ENCODE measurements at regions not wholly inside any gene's neighbourhood (a gene's known extent, or its start where the extent isn't known, plus 50 kb on each side); places are given as distances from the start of the nearest gene placed in this dataset.

DNA sequence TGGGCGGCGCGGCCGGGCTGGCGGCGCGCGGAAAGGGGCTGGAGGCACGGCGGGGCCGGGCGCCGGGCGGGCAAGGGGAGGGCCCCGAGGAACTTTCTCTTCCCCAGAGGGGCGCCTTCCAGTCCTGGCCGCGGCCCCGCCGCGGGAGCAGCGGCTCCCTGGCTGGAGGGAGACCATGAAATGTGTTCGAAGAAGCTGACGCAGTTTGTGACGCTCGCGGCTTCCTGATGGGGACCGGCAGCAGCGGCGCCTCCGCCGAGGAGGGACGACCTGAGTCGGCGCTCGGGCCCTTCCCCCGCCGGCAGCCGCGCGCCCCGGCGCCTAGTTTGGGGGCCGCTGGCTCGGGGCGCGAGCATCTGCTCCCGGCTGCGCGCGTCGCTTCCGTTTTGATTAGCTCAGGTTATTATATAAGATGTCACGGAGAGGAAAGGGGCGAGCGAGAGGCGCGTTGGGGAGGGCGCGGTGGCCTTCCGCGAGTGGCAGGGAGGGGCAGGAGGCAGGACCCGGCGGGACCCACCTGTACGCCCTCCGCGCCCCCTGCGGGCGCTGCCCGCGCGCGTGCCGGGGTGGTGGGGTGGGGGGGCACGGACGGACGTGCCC lies 57.1 kb upstream of the PCGF5 start:
- H3K27me3 ChIP-seq (ENCODE audit: control insufficient read depth, insufficient read depth, low read length), result peaks cover 66% of the 10 kb centered on the region
- intact Hi-C loops (cut with micrococcal nuclease; ENCODE audit: unreplicated experiment), result no loop called here
- no TSS peak for BruUV-seq (replicated peaks)
- no peaks in the 10 kb centered on the region for H3K9me3 ChIP-seq (ENCODE audit: control insufficient read depth, insufficient read depth, low read depth, low read length)
- no peak overlapping the region for H3K27ac ChIP-seq (ENCODE audit: low read length)
- DNase-seq (ENCODE audit: low read depth, low spot score) (no peak), ATAC-seq (peak; percentile 72)
- in situ Hi-C loops (cut with HindIII; ENCODE audit: low pct_unique_long_range_greater_than_20kb, low sequenced_read_pairs), result no loop called here
- TF ChIP-seq, protein P1, sequence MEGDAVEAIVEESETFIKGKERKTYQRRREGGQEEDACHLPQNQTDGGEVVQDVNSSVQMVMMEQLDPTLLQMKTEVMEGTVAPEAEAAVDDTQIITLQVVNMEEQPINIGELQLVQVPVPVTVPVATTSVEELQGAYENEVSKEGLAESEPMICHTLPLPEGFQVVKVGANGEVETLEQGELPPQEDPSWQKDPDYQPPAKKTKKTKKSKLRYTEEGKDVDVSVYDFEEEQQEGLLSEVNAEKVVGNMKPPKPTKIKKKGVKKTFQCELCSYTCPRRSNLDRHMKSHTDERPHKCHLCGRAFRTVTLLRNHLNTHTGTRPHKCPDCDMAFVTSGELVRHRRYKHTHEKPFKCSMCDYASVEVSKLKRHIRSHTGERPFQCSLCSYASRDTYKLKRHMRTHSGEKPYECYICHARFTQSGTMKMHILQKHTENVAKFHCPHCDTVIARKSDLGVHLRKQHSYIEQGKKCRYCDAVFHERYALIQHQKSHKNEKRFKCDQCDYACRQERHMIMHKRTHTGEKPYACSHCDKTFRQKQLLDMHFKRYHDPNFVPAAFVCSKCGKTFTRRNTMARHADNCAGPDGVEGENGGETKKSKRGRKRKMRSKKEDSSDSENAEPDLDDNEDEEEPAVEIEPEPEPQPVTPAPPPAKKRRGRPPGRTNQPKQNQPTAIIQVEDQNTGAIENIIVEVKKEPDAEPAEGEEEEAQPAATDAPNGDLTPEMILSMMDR (IDR thresholded peaks at IDR 0.05), result no peak
- TF ChIP-seq SIN3A (IDR thresholded peaks at IDR 0.05; ENCODE audit: borderline replicate concordance, insufficient read depth, low read depth, low read length), result no peak
- no peak for TF ChIP-seq TCF7L2 (IDR thresholded peaks at IDR 0.05; ENCODE audit: low read depth, low read length)
- TF ChIP-seq POLR2AphosphoS5 (IDR thresholded peaks at IDR 0.05; ENCODE audit: low read depth, low read length), result no peak
- TF ChIP-seq, protein P2, sequence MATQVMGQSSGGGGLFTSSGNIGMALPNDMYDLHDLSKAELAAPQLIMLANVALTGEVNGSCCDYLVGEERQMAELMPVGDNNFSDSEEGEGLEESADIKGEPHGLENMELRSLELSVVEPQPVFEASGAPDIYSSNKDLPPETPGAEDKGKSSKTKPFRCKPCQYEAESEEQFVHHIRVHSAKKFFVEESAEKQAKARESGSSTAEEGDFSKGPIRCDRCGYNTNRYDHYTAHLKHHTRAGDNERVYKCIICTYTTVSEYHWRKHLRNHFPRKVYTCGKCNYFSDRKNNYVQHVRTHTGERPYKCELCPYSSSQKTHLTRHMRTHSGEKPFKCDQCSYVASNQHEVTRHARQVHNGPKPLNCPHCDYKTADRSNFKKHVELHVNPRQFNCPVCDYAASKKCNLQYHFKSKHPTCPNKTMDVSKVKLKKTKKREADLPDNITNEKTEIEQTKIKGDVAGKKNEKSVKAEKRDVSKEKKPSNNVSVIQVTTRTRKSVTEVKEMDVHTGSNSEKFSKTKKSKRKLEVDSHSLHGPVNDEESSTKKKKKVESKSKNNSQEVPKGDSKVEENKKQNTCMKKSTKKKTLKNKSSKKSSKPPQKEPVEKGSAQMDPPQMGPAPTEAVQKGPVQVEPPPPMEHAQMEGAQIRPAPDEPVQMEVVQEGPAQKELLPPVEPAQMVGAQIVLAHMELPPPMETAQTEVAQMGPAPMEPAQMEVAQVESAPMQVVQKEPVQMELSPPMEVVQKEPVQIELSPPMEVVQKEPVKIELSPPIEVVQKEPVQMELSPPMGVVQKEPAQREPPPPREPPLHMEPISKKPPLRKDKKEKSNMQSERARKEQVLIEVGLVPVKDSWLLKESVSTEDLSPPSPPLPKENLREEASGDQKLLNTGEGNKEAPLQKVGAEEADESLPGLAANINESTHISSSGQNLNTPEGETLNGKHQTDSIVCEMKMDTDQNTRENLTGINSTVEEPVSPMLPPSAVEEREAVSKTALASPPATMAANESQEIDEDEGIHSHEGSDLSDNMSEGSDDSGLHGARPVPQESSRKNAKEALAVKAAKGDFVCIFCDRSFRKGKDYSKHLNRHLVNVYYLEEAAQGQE (IDR thresholded peaks at IDR 0.05; ENCODE audit: insufficient read depth in 1 of 2, low read depth in 2 of 2, low read length in 1 of 2), result no peak
- H3K4me3 ChIP-seq (ENCODE audit: low read depth in 2 of 2, low read length in 2 of 2), result peak overlapping the region; percentile 53 to 60
- ChIA-PET CTCF (no interaction called here), POLR2A (no interaction called here)
- peaks cover 4% of the 10 kb centered on the region; the same call in 1 of the 2 replicates for H3K36me3 ChIP-seq (ENCODE audit: control insufficient read depth, insufficient read depth, low read length)
- H3K4me1 ChIP-seq (ENCODE audit: control insufficient read depth, insufficient read depth, low read length), result 0 out of 2 replicates have a peak, but pooled peaks cover 4% of the 10 kb centered on the region

DNA sequence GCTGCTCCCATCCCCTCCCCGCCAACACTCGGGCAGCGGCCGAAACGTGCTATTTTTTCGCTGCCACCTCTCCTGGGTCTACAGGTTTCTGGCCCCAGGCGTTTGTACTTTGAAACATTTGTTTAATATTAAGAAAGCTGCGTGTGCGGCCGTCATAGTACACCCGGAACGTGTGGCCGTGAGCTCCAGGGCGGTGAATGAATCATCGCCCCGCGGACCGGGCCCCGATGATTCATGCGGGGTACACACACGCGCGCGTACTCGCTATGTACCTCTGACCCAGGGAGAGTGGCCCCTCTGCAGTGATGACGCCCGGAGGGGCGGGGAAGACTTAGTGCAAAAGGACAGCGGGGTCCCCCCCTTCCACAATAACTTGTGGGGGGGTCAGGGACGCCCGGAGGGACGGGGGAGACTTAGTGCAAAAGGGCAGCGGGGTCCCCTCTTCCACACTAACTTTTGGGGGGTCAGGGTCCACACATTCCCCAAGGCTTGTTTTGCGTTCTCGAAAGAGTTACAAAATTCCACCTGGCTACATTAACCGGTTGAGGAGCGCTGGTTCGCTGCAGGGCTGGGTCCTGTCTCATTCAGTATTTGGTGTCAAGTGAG lies 56.5 kb upstream of the PCGF5 start:
- DNase-seq (ENCODE audit: low read depth, low spot score) (no peak), ATAC-seq (peak; percentile 24)
- Histone ChIP-seq H3K4me1 (ENCODE audit: control insufficient read depth, insufficient read depth, low read length) (0 out of 2 replicates have a peak, but pooled peaks cover 4% of the 10 kb centered on the region), H3K27ac (ENCODE audit: low read length) (no peak overlapping the region), H3K36me3 (ENCODE audit: control insufficient read depth, insufficient read depth, low read length) (peaks cover 4% of the 10 kb centered on the region; the same call in 1 of the 2 replicates), H3K9me3 (ENCODE audit: control insufficient read depth, insufficient read depth, low read depth, low read length) (no peaks in the 10 kb centered on the region), H3K27me3 (ENCODE audit: control insufficient read depth, insufficient read depth, low read length) (peaks cover 64% of the 10 kb centered on the region), H3K4me3 (ENCODE audit: low read depth in 2 of 2, low read length in 2 of 2) (peak overlapping the region; percentile 53 to 60)
- ChIA-PET CTCF (no interaction called here), POLR2A (no interaction called here)
- in situ Hi-C loops (cut with HindIII; ENCODE audit: low pct_unique_long_range_greater_than_20kb, low sequenced_read_pairs), result no loop called here
- intact Hi-C loops (cut with micrococcal nuclease; ENCODE audit: unreplicated experiment), result no loop called here
- TF ChIP-seq, protein P2 (IDR thresholded peaks at IDR 0.05; ENCODE audit: insufficient read depth in 1 of 2, low read depth in 2 of 2, low read length in 1 of 2), result no peak
- no TSS peak for BruUV-seq (replicated peaks)
